ENCODE measurements at regions not wholly inside any gene's neighbourhood (a gene's known extent, or its start where the extent isn't known, plus 50 kb on each side); places are given as distances from the start of the nearest gene placed in this dataset.
"Not testable (repeated sequence)": the region's sequence is repeated elsewhere in the genome, so short reads cannot be mapped to it uniquely, and the experiment has no call there.

GRCh38 chr20:43352996-43353395 lies 104.7 kb upstream of the SRSF6 start:
- Histone ChIP-seq H3K4me3 (no peak overlapping the region), H3K36me3 (ENCODE audit: insufficient read depth in 1 of 2, low read depth in 1 of 2) (no peaks in the 10 kb centered on the region), H3K4me1 (no peaks in the 10 kb centered on the region), H3K27me3 (ENCODE audit: insufficient read depth in 3 of 3, low read length in 2 of 3) (no peaks in the 10 kb centered on the region), H3K9me3 (no peaks in the 10 kb centered on the region), H3K27ac (no peak overlapping the region)
- ATAC-seq (no peak), DNase-seq (no peak)
- 89 to 92% (median 91%) methylated on average over 8 of the region's 8 CpGs for WGBS, 3 donors
- intact Hi-C loops (cut with DNase I), result no loop called here
- no peak for TF ChIP-seq CTCF (IDR thresholded peaks at IDR 0.05)

GRCh38 chr20:43350694-43351093 lies 107.0 kb upstream of the SRSF6 start:
- H3K36me3 ChIP-seq (ENCODE audit: insufficient read depth in 1 of 2, low read depth in 1 of 2); H3K9me3 ChIP-seq; ATAC-seq; H3K4me3 ChIP-seq; H3K4me1 ChIP-seq; intact Hi-C loops (cut with DNase I); H3K27me3 ChIP-seq (ENCODE audit: insufficient read depth in 3 of 3, low read length in 2 of 3); DNase-seq; H3K27ac ChIP-seq: not testable (repeated sequence)
- WGBS, 3 donors, result 93 to 99% (median 94%) methylated on average over 3 of the region's 3 CpGs

- no peaks in the 10 kb centered on the region for H3K9me3 ChIP-seq
- no peaks in the 10 kb centered on the region for H3K27me3 ChIP-seq (ENCODE audit: insufficient read depth in 3 of 3, low read length in 2 of 3)
- 78 to 84% (median 83%) methylated on average over 2 of the region's 2 CpGs for WGBS, 3 donors
- no peaks in the 10 kb centered on the region for H3K36me3 ChIP-seq (ENCODE audit: insufficient read depth in 1 of 2, low read depth in 1 of 2)
- no peak overlapping the region for H3K27ac ChIP-seq
- ATAC-seq (no peak), DNase-seq (no peak)
- no peak overlapping the region for H3K4me3 ChIP-seq
- TF ChIP-seq CTCF (IDR thresholded peaks at IDR 0.05), result no peak
- intact Hi-C loops (cut with DNase I), result no loop called here
- no peaks in the 10 kb centered on the region for H3K4me1 ChIP-seq
These were observed 107.9 kb upstream of the SRSF6 start for GRCh38 chr20:43349841-43350240.

- DNase-seq; H3K27me3 ChIP-seq (ENCODE audit: insufficient read depth in 3 of 3, low read length in 2 of 3); H3K27ac ChIP-seq; H3K4me1 ChIP-seq; intact Hi-C loops (cut with DNase I); H3K4me3 ChIP-seq; ATAC-seq; H3K9me3 ChIP-seq; H3K36me3 ChIP-seq (ENCODE audit: insufficient read depth in 1 of 2, low read depth in 1 of 2): not testable (repeated sequence)
- 65 to 81% (median 70%) methylated on average over 5 of the region's 5 CpGs for WGBS, 3 donors
These were observed 109.9 kb upstream of the SRSF6 start for GRCh38 chr20:43347839-43348238.

- intact Hi-C loops (cut with DNase I), result no loop called here
- Histone ChIP-seq H3K36me3 (ENCODE audit: insufficient read depth in 1 of 2, low read depth in 1 of 2) (no peaks in the 10 kb centered on the region), H3K27ac (no peak overlapping the region), H3K27me3 (ENCODE audit: insufficient read depth in 3 of 3, low read length in 2 of 3) (no peaks in the 10 kb centered on the region), H3K4me1 (no peaks in the 10 kb centered on the region), H3K9me3 (peaks cover 7% of the 10 kb centered on the region), H3K4me3 (no peak overlapping the region)
- ATAC-seq (no peak), DNase-seq (no peak)
- 66 to 69% (median 68%) methylated on average over 8 of the region's 8 CpGs for WGBS, 3 donors
- no peak for TF ChIP-seq CTCF (IDR thresholded peaks at IDR 0.05)
These were observed 112.0 kb upstream of the SRSF6 start for GRCh38 chr20:43345676-43346075.

GRCh38 chr20:43341511-43341910 lies 116.2 kb upstream of the SRSF6 start:
- H3K36me3 ChIP-seq (ENCODE audit: insufficient read depth in 1 of 2, low read depth in 1 of 2), result no peaks in the 10 kb centered on the region
- H3K4me1 ChIP-seq, result no peaks in the 10 kb centered on the region
- WGBS, 3 donors, result 73 to 80% (median 77%) methylated on average over 5 of the region's 5 CpGs
- no peak overlapping the region for H3K4me3 ChIP-seq
- intact Hi-C loops (cut with DNase I), result no loop called here
- H3K9me3 ChIP-seq, result peaks cover 7% of the 10 kb centered on the region
- DNase-seq (no peak), ATAC-seq (no peak)
- no peaks in the 10 kb centered on the region for H3K27me3 ChIP-seq (ENCODE audit: insufficient read depth in 3 of 3, low read length in 2 of 3)
- no peak overlapping the region for H3K27ac ChIP-seq
- TF ChIP-seq CTCF (IDR thresholded peaks at IDR 0.05), result no peak

Measured in psoas muscle (tissue), 7 donors.